ENCODE measurements at regions not wholly inside any gene's neighbourhood (a gene's known extent, or its start where the extent isn't known, plus 50 kb on each side); places are given as distances from the start of the nearest gene placed in this dataset.

- TF ChIP-seq CTCF (IDR thresholded peaks at IDR 0.05): no peak
- no peak for TF ChIP-seq POLR2A (IDR thresholded peaks at IDR 0.05)
These were observed 897.8 kb downstream of the LRFN5 start for GRCh38 chr14:42504433-42504832.

Measured in lower leg skin (tissue), 3 donors.